Medulla oblongata (tissue), 1 donor: ENCODE measurements at regions not wholly inside any gene's neighbourhood (a gene's known extent, or its start where the extent isn't known, plus 50 kb on each side); places are given as distances from the start of the nearest gene placed in this dataset.
"Not testable (repeated sequence)": the region's sequence is repeated elsewhere in the genome, so short reads cannot be mapped to it uniquely, and the experiment has no call there.

Experiments
- DNase-seq: peaks from one replicate; pipeline ENCODE4 v3.0.0-alpha.2; 2015; ENCODE audit errors: extremely low spot score

DNA sequence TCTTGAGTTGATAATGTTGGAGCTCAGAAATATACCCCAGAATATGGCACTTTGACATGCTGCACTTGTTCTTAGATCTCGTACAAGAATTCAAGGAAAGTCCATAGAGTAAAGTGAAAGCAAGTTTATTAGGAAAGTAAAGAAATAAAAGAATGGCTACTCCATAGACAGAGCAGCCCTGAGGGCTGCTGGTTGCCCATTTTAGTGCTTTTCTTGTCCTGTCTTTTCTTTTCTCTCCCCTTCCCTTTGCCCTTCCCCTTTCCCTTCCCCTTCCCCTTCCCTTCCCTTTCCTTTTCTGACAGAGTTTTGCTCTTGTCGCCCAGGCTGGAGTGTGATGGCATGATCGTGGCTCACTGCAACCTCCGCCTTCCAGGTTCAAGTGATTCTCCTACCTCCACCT is 283.4 kb upstream of the SEMA6A start:
- not testable (repeated sequence) for DNase-seq

DNA sequence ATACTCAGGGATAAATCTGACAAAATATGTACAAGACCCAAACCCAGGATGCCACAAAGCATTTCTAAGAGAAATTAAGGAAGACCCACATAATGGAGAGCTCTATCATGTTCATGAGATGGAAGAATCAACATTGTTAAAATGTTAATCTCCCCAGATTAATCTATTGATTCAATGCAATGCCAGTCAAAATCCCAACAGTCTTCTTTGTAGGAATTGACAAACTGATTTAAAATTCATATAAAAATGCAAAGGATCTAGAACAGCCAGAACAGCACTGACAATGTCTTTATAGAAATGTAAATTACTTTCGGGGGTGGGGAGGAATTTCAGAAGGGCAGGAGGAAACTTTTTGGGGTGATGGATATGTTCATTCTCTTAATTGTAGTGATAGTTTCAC is 281.6 kb upstream of the SEMA6A start:
- DNase-seq, result no peak

DNA sequence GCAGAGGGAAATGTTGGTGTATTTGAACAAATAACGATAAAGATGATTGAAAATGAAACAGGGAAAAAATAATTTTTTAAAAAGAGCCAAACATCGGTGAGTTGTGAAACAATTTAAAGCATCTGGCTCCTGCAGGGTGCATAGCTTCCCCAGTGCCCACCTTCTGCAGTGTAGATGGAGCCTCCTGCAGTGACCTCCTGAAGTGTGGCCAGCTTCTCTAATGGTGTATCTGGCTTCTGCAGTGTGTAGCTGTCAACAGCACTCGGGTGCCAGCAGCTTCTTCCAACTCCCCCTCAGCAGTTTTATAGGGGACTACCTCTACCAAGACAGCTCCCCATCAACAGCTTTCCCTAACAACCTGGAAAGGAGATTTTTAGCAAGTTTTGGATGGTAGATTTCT is 279.4 kb upstream of the SEMA6A start:
- no peak for DNase-seq

DNA sequence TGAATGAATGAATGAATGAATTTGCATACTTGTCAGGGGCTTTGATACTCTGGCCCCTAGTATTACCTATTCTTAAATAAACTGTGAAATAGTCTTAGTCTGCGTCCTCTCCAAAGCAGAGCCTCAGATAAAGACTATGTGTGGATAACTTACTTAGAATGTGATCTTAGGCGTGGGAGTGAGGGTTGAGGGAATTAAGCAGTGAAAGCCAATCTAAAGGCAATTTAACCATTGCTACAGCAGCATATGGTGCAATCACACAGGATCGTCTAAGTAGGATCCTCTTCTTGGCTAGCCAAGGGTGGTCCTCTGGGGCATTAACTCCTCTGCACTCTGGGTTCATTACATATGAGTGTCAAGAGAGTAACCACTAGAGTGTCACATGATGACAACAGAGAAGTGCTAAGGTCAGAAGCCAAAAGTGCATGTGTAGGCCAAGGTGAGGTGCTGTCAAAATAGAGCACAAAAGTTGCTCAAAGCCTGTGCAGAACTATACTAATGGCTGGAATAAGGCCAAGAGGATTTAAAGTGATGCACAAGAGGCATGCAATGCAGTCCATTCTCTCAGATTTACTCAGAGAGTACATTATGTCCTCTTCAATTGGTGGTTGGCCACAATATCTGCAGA is 274.4 kb upstream of the SEMA6A start:
- no peak for DNase-seq

DNA sequence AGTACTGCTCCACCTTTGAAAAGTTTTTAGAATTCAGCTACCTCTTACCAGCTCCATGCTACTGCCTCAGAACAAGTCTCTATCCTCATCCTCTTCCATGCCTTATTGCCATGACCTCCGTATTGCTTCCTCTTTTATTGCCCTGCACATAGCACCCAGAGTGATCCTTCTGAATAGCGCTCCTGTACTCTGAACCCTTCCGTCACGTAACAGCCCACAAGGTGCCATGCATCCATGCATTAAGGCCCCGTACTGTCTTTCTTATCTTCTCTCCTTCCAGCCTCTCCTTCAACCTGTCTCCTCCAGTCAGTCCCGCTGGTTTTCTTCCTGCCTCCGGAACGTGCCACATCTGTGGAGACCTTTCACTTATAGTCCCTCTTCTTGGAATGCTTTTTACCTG is 273.3 kb upstream of the SEMA6A start:
- no peak for DNase-seq

DNA sequence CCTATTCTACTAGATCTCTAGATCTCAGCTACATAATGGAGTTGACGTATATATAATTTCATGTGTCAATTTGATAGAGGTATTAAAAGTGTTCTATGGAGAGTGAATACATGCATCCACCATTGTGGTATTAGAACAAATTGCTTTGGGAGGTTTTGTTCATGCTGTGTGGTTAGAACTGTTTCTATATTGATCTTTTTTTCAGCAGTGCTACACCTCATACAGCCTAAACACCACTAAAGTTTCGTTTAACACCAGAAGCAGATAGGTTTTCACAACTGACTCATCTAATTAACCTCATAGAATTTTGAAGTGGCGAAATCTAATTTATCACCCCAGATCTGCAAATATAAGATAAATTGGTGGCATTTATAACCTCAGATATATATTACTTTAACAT is 269.4 kb upstream of the SEMA6A start:
- no peak for DNase-seq

DNA sequence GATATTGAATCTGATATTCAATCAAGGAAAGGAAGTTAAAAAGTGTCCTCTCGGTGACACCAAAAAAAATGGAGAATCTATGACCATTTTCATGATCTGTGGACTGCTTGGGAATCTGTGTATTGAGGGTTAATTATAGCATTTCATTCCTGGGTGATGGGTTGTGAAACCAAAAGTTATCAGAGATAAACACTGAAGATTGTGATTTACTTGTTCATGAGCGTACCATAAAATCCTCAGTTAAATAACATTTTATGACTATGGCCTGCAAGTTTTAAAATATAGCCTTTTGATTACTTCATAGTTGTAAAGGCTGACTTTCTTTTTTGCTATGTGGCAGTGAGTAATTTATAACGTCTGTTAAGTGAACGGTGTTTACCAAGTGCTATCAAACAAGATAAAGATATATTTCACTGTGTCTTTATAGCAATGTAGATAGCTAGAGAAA is 267.9 kb upstream of the SEMA6A start:
- no peak for DNase-seq

DNA sequence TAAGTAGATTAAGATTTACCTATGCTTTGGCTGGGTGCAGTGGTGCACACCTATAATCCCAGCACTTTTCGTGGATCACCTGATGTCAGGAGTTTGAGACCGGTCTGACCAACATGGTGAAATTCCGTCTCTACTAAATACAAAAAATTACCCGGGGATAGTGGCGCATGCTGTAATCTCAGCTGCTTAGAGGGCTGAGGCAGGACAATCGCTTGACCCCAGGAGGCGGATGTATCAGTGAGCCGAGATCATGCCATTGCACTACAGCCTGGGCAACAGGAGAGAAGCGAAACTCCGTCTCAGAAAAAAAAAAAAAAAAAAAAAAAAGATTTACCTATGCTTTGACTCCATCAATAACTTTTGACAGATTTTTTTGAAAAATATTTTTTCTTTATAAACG is 267.1 kb upstream of the SEMA6A start:
- no peak for DNase-seq

DNA sequence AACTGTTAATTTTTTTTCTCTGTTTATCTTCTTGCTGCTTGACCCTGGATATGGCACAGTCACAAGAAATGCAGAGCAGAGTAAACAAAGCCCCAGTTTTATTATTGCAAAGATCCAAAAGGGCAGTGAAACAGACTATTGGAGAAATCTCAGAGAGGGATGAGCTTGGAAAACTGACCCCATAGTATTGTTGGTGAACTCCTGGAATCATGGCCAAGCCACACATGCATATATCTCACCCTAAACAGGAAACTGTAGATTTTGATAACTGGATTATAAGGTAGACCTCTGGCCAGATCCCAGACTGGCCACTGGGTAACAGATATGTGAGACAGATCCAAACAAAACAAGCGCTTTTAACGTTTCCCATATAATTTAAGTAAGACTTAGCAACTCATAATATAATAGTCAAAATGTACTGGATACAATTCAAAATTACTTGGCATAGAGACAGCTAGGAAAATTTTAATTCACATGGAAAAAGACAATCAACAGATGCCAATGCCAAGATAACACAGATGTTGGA is 263.5 kb upstream of the SEMA6A start:
- DNase-seq, result no peak

DNA sequence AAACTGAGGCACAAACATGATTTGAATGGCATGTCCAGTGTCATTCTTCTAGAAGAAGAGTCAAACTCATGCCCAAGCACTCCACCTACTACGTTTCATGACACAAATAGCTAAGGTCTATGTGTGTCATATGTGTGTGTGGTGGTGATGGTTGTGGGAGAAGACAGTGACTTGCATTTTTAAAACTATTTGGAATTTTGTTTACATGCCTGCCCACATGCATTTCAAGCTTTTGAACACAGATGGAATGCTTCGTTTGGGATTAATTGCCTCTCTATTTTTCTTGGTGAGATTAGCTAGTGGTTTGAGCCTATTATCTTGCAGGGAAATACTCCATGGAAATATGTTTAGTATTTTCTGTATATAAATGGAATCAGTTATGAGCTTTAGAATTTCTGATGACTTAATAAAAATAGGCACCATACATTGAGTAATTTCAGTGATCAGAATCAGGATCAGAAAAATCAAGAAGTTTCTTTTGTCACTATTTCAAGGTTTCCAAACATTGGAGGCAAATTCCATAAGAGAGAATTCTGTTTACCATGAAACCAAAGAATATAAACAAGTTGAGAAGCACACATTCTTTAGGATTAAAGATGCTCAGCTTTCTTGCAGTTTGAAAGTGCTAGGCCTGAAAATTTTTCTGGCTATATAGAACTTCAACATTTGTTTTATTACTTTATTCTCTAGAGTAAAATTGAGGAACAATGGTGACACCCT is 260.3 kb upstream of the SEMA6A start:
- no peak for DNase-seq

DNA sequence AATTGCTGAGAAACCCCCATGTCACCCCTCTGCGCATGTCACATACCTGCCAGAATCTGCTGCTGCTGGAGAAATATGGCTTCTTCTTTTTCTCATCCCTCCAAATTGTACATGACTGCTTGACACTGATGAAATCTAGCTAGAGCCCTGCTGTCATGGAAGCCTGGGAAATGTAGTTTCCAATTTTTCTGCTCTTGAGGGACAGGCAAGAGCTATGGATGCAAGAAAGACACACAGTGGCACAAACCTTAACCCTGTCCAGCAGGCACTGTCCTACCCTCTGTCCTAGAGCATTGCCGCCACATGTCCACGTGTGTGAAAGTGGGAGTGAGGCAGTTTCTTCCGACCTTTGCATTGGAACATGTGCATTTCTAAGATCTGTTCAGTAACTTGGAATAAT is 255.5 kb upstream of the SEMA6A start:
- no peak for DNase-seq

DNA sequence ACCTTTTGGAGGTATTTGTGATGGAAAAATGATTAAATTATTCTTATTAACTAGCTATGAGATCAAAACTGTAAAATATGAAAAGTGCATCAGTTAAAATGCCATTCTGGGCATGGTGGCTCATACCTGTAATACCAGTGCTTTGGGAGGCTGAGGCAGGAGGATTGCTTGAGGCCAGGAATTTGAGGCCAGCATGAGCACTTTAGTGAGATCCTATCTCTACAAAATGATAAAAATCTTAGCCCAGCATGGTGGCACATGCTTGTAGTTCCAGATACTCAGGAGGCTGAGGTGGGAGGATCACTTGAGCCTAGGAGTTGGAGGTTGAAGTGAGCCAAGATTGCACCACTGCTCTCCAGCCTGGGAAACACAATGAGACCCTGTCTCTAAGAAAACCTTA is 252.5 kb upstream of the SEMA6A start:
- DNase-seq, result no peak

DNA sequence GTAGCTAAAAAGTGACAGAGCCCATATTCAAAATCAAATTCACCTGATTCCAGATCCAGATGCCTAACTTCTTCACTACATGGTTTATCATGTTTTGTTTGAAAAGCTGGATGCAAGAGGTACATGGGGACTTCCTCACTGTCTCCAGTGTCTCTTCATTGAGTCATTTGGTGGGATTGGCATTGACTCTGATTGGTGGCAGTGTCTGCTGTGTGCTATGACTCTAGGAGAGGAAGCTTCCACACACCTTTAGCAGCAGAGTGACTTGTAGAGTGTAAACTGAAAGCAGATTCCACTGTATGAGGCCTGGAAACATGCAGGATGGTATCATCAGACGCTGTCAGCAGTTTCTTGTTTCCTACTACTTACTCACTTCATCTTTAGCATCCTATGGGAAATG is 250.9 kb upstream of the SEMA6A start:
- DNase-seq, result no peak

DNA sequence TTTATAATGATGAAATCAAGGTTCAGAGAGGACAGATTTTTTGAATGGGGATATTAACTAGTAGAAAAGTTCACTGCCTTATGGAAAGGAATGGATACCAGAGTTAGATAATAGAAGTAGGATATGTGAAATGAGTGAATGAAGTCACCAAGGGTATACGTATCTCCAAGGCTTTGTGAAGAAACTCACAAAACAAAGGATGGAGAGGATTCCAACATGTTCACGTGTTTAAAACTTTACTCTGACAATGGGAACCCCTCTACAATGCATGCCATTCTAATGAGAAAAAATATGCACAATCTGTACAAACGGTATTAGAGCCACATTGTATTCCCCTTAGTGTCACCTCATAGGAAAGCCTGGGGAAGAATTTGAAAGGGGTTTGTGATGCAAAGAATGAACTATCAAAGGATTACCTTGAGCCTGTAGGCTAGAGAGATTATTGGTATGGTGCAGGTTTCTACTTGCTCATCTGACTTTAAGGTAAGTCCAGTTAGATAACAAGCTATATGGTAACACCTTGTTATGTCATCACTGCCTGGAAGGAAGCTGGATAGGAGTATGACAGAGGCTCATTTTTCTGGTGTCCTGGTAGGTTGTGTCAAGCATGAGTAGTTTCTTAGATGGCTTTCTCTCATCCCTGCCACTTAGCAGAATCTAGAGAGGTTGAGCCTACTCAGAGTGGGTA is 250.3 kb upstream of the SEMA6A start:
- DNase-seq, result no peak

DNA sequence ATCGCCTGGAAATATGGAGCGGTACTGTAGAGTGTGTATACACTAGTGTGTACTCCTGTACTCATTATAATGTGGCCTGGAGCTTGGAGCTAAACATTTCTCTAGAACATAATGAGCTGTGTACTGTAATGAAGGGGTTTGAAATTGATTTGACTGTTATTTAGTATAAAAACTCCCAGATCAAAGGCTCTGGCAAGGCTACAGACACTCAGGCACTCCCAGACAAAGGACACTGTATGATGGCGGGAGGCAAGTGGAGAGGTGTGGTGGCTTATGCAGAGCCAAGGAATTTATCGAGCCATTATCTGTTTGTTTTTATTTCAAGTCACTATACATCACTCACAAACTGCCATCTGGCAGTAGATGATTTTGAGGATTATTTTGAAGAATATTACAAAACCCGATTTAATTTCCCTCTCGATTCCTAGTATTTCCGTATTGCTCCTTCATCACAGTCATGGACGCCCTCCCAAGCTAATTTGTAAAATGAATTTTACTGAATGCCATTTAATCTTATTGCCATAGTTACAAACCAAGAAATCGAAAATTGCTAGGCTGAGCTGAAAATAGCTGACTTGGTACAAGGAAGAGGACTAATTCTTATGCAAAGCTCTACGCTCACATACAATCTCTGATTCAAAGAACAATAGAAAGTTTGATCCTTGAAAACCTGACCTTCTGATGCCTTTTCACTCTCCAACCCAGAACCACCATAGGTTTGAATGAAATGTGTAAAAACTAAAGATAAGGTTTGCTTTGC is 240.2 kb upstream of the SEMA6A start:
- no peak for DNase-seq

DNA sequence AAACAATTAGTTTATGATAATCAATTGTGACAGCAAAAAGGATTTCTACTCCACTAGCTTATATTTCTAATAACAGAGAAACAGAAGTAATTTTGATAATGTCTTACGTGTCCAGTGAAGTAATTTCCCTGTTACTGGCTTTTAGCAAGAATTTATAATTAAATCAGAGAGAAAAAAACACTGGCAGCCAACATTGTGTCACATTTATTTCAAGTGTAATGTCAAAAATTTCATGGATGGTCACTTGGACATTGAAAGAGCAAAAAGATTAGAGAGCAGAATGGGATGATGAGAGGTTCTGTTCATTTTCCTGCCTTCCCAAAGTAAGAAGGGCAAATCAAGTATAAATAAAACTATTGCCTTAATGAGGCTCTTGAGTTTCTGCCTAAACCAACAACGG is 239.3 kb upstream of the SEMA6A start:
- no peak for DNase-seq

DNA sequence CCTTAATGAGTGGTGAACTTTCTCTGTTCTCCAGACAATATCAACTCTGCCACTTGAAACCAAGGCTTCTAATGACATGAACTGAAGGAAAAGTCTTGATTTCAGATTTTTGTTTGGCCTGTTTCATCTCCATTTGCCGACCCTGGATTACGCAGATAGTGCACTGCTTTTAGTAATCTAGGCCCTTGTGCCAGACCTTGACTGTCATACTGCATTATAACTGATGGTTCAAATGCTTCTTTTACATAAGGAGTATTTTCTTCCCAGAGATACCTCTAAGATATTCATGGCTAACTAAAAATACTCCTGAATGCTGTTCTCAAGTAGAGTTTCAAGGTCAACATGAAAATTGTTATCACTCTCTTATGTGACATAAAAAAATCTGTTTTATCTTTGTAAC is 238.7 kb upstream of the SEMA6A start:
- DNase-seq, result no peak

DNA sequence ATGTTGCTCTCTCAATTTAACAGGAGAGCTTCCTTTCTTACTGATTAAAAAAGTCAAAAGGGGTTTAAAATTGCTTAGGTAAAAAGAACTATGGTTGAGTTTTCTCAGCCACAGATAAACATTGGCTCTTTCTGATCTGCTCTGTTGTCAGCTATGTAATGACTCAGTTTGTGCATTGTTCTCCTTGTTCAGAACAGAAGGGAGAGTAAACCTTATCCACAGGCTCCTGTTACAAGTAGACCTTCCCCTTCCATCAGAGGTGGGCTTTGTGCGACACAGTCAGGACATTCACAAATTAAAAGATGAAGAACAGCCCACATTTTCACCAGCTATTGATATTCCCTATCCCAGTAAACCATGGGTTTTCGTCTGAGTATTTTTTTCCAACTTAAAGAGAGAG is 236.3 kb upstream of the SEMA6A start:
- no peak for DNase-seq

DNA sequence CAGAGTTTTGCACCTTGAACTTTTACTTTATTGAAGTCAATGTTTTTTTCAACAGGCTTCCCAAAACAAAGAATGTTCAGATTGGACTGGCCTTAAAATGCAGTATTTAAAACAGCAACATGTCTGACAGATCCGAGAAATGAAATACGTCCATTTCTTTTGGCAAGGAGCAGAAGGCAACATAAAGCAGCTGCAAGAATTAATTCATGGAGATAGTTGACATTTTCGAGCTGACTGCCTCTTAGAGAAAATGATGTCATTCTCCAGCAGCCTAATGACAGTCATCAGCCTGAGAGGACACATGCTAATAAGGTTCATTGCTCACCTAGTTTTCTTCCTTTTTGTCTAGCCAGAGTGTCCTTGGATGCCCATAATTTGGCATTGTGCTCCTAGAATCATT is 232.2 kb upstream of the SEMA6A start:
- no peak for DNase-seq

DNA sequence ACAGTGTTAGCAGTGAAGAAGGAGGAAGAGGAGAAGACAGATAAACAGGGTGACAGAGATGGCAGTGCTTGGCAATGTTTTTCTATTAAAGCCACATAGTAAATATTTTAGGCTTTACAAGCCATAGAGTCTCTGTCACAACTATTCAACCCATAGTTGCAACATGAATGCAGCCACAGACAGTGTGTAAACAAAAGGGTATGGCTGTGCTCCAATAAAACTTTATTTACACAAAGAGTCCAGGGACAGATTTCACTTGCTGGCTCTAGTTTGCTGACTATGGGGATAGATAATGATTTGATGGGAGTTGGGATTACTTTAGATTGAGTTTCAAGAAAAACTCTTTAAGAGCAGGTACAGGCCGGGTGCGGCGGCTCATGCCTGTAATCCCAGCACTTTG is 224.8 kb upstream of the SEMA6A start:
- no peak for DNase-seq

DNA sequence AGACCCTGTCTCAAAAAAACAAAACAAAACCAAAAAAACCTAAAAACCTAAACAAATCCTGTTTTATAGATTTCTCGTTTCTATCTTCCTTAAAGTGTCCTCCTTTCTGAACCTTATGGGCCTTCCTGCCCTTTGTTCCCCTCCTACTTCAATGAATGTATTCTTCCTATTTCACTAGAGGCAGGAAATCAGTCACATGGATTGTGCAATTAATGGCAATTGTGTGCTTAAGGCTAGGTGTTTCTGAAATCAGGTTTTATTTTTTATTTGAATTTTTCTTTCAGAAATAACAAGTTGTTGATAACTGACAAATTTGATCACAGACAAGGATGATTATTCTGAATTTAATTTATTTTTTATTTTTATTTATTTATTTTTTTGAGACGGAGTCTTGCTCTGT is 220.6 kb upstream of the SEMA6A start:
- DNase-seq, result no peak

DNA sequence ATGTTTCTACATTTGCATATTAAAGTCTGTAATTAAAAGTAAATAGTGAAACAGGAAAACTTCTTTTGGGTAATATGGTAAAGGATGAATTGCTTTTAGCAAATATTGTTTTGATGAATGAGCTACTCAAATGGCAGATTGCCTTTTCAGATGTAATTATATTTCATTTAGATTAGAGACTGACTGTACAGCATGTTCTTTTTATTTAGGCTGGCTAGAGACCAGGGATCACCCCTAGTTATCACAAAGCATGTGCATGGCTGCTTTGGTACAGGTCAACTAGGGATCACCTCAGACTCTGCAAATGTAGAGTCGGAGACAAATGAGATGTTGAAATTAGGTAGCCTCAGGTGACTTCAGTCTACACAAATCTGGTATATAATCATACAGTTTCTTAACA is 214.9 kb upstream of the SEMA6A start:
- no peak for DNase-seq
